Mucosa of descending colon (tissue), 3 donors: ENCODE measurements at regions not wholly inside any gene's neighbourhood (a gene's known extent, or its start where the extent isn't known, plus 50 kb on each side); places are given as distances from the start of the nearest gene placed in this dataset.
A peak's percentile ranks its signal among the peaks of the same experiment; 100 is the strongest.

Experiments
- ATAC-seq: fragments of 200-7000 bp; cut with Tn5 transposase; one replicate; pipeline ENCODE4 v1.9.1; 2020; ENCODE audit warnings: mild to moderate bottlenecking, moderate library complexity
- DNase-seq, 3 donors: peaks; one replicate each; pipeline ENCODE4 v3.0.0-alpha.2; 2020
- H3K36me3 ChIP-seq: fragments of 200-600 bp; one replicate; pipeline ENCODE4 v1.8.0; 2021; ENCODE audit warnings: low read depth, mild to moderate bottlenecking
- H3K4me1 ChIP-seq: fragments of 200-600 bp; one replicate; pipeline ENCODE4 v1.8.0; 2021; ENCODE audit warnings: low read depth, mild to moderate bottlenecking
- H3K4me3 ChIP-seq: fragments of 200-600 bp; one replicate; pipeline ENCODE4 v1.8.0; 2021; ENCODE audit warnings: mild to moderate bottlenecking
- H3K9me3 ChIP-seq: fragments of 200-600 bp; one replicate; pipeline ENCODE4 v1.8.0; 2021; ENCODE audit warnings: mild to moderate bottlenecking
- intact Hi-C, 2 donors: fragments of 100-400 bp; cut with DNase I in 1 of 2; cut with micrococcal nuclease in 1 of 2; formaldehyde crosslinking; loops; one replicate each; pipeline versions ENCODE4 v1.11.0 to v1.11.1; 2022; cut with DNase I, micrococcal nuclease
- TF ChIP-seq, protein P1 (sequence below): fragments of 200-600 bp; IDR thresholded peaks from one replicate; pipeline ENCODE4 v1.8.0; 2022; ENCODE audit warnings: antibody characterized with exemption, mild to moderate bottlenecking
- donor health status: DM: no; HTN: no; CAD: no; lungs with moderate emphysema.
- donor health status: DM: no; HTN: no; CAD: no.
- donor health status: DM: no; HTN: yes; CAD: no.

DNA sequence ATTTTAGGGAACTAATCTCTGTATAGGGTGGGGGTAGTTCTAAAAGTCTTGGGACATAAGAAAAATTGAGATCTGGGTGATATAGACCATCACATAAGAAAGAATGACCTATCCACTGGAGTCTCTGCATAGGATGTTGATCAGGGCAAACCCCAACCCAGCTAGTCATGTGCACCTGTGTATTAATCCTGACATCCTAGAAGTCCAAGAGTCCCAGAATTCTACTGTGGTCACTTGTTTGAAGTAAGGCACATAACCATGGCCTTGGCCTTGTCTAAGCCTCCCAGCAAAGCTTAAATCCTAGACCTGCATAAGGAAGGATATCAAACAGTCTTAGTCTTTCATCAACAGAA is 334.1 kb upstream of the DCN start:
- TF ChIP-seq, protein P1, sequence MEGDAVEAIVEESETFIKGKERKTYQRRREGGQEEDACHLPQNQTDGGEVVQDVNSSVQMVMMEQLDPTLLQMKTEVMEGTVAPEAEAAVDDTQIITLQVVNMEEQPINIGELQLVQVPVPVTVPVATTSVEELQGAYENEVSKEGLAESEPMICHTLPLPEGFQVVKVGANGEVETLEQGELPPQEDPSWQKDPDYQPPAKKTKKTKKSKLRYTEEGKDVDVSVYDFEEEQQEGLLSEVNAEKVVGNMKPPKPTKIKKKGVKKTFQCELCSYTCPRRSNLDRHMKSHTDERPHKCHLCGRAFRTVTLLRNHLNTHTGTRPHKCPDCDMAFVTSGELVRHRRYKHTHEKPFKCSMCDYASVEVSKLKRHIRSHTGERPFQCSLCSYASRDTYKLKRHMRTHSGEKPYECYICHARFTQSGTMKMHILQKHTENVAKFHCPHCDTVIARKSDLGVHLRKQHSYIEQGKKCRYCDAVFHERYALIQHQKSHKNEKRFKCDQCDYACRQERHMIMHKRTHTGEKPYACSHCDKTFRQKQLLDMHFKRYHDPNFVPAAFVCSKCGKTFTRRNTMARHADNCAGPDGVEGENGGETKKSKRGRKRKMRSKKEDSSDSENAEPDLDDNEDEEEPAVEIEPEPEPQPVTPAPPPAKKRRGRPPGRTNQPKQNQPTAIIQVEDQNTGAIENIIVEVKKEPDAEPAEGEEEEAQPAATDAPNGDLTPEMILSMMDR = no peak
- Histone ChIP-seq H3K4me1 (peaks cover 7% of the 10 kb centered on the region), H3K36me3 (no peaks in the 10 kb centered on the region), H3K4me3 (no peak overlapping the region), H3K9me3 (no peaks in the 10 kb centered on the region)
- intact Hi-C loops = no loop called here
- DNase-seq = peak in 1 of 3 donors; percentile 9
- peak; percentile 62 for ATAC-seq

GRCh38 chr12:91515944-91516694 is 333.5 kb upstream of the DCN start:
- intact Hi-C loops = no loop called here
- H3K4me1 ChIP-seq = peaks cover 7% of the 10 kb centered on the region
- H3K4me3 ChIP-seq = no peak overlapping the region
- H3K9me3 ChIP-seq = no peaks in the 10 kb centered on the region
- DNase-seq (peak in 1 of 3 donors; percentile 9), ATAC-seq (peak; percentile 94)
- TF ChIP-seq, protein P1 = no peak
- no peaks in the 10 kb centered on the region for H3K36me3 ChIP-seq

- Histone ChIP-seq H3K4me1 (peaks cover 7% of the 10 kb centered on the region), H3K4me3 (no peak overlapping the region), H3K36me3 (no peaks in the 10 kb centered on the region), H3K9me3 (no peaks in the 10 kb centered on the region)
- intact Hi-C loops = no loop called here
- TF ChIP-seq, protein P1 = no peak
- ATAC-seq (no peak), DNase-seq (no peak)
Observed at GRCh38 chr12:91513313-91513712, 330.7 kb upstream of the DCN start.

DNA sequence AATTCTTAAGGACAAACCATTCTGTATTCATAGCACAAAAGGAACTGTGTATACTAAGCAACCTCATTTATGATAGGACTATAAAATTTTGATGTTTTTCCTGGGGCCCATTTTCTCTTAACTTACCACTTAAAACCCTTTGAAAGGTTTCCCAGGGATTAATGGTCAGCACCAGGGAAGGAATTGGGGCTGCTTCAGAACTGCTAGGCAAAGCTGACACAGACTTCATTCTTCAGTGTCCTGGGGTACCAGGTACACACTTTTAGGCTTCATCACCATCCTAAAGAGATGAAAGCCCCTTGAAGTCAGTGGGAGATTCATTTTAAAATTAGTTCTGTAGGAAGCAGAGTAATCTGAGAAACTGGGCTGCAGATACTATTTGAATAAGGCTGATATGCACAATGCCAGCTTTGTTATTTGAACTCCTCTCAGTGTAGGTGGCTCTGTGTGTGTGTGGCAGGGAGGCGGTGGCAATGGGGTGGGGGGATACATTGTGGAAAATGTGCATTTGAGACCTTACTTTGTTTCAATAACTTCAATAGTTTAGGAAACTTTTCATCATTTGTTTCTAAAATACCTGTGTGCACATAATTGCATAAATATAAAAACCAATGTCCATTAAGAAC is 329.3 kb upstream of the DCN start:
- H3K9me3 ChIP-seq = no peaks in the 10 kb centered on the region
- no peak for DNase-seq
- no peak for ATAC-seq
- TF ChIP-seq, protein P1 = no peak
- no peak overlapping the region for H3K4me3 ChIP-seq
- peaks cover 7% of the 10 kb centered on the region for H3K4me1 ChIP-seq
- intact Hi-C loops = no loop called here
- H3K36me3 ChIP-seq = no peaks in the 10 kb centered on the region

DNA sequence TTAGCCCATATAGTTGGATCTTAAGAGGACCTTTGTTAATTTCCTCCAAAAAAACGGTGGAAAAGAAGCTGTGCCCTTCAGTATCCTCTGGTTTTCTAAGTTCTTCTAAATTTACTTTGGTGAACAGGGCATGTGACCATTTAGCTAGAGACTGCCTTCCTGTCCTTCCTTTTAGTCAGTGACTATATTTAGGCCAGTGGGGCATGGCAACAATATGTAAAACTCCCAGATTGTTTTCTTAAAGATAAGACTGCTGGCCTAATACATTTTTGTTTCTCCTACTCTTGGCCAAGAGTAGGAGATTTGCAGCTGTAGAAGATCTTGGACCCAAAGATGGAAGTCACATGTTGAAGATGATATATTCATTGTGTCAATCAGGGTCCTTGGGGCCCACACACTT is 325.1 kb upstream of the DCN start:
- TF ChIP-seq, protein P1 = no peak
- intact Hi-C loops = no loop called here
- no peaks in the 10 kb centered on the region for H3K9me3 ChIP-seq
- no peak overlapping the region for H3K4me3 ChIP-seq
- no peak for DNase-seq
- H3K4me1 ChIP-seq = no peaks in the 10 kb centered on the region
- ATAC-seq = no peak
- H3K36me3 ChIP-seq = no peaks in the 10 kb centered on the region
